ENCODE measurements at regions not wholly inside any gene's neighbourhood (a gene's known extent, or its start where the extent isn't known, plus 50 kb on each side); places are given as distances from the start of the nearest gene placed in this dataset.

DNA sequence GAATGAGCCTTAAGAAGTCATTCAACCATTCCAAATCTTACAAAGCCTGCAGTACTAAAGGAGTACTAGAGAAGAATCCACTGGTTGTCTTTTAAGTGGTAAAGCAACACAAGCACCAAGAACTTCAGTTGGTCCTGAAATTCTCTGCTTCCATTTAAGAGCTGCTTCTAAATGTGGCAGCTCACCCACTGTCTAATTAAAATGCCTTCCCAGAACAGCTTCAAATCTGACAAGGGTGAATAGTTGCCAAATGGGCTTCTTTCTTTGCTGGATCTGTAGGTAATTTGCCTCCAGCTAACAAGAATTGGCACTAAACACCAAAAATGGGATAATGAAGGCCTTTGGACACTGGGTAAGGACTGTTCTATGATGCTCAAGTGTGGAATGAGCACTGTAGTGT, 72.2 kb upstream of the NAP1L1 start:
- intact Hi-C loops (cut with DNase I; ENCODE audit: low total_unique reads), result no loop called here
- TF ChIP-seq, protein P1, sequence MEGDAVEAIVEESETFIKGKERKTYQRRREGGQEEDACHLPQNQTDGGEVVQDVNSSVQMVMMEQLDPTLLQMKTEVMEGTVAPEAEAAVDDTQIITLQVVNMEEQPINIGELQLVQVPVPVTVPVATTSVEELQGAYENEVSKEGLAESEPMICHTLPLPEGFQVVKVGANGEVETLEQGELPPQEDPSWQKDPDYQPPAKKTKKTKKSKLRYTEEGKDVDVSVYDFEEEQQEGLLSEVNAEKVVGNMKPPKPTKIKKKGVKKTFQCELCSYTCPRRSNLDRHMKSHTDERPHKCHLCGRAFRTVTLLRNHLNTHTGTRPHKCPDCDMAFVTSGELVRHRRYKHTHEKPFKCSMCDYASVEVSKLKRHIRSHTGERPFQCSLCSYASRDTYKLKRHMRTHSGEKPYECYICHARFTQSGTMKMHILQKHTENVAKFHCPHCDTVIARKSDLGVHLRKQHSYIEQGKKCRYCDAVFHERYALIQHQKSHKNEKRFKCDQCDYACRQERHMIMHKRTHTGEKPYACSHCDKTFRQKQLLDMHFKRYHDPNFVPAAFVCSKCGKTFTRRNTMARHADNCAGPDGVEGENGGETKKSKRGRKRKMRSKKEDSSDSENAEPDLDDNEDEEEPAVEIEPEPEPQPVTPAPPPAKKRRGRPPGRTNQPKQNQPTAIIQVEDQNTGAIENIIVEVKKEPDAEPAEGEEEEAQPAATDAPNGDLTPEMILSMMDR (IDR thresholded peaks at IDR 0.05), result no peak
- DNase-seq (ENCODE audit: low spot score in 2 of 2), result no peak
- H3K4me3 ChIP-seq (ENCODE audit: low read depth, poor library complexity, severe bottlenecking), result no peak overlapping the region

DNA sequence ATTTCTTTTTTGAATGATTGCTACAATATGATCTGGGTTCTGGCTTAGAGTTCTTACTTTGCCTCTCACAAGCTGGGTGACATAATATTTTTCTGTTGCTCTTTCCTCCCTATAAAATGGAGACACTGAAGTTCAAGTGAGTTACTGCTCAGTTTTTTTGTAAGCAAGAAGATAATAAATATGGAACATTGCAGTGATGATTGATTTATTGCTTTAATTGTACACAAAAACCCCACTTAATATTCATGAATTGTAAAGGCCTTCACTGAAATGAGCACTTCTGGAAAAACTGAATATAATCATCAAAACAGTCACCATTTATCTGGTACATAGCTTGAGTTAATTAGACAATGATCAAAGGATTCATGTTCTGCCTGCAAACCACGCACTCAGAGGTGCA, 71.8 kb upstream of the NAP1L1 start:
- 85 to 86% methylated on average over 1 of the region's 1 CpG for WGBS, 2 donors
- intact Hi-C loops (cut with DNase I; ENCODE audit: low total_unique reads), result no loop called here
- DNase-seq (ENCODE audit: low spot score in 2 of 2), result no peak
- H3K4me3 ChIP-seq (ENCODE audit: low read depth, poor library complexity, severe bottlenecking), result no peak overlapping the region
- TF ChIP-seq, protein P1 (IDR thresholded peaks at IDR 0.05), result no peak
- no peak for TF ChIP-seq POLR2A (IDR thresholded peaks at IDR 0.05)

DNA sequence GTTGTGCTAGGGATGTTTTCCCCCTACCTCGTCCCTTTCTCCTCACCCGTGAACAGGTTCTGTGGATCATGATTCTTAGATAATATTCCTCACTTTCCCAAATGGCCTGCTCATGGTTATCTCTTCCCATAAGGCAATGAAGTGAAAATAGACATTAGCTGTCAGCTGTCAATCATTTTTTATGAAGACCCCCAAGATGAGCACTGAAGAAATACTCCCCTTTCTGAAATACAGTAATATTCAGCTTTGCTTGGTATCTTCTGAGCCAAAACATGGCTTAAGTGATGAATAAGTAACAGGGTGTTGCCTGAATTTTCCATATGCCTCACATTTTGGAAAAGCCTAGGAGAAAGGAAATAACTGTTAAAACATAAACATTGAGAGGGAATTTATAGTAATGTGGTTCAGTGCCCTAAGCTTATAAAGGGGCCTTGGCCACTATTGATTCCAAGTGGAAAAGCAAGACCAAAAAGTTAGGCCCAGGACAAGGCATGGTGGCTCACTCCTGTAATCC, 70.7 kb upstream of the NAP1L1 start:
- TF ChIP-seq POLR2A (IDR thresholded peaks at IDR 0.05), result no peak
- TF ChIP-seq, protein P1 (IDR thresholded peaks at IDR 0.05), result no peak
- intact Hi-C loops (cut with DNase I; ENCODE audit: low total_unique reads), result no loop called here
- DNase-seq (ENCODE audit: low spot score in 2 of 2), result no peak
- H3K4me3 ChIP-seq (ENCODE audit: low read depth, poor library complexity, severe bottlenecking), result no peak overlapping the region
- 96 to 100% methylated on average over 2 of the region's 2 CpGs for WGBS, 2 donors

DNA sequence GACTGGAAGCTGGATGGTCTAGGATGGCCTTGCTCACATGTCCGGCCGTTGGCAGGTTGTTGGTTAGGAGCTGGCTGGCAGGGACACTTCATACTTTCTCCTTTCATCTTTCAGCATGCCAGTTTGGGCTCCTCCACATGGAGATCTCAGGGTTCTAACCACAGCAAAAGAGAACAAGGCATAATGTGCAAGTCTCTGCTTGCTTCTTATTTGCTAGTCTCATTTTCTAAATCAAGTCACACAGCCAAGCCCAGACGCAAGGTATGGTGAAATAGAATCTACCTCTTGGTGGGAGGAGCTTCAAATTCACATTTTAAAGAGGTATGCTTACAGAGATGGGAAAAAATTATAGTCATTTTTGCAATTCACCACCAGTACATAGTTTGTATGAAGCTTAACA, 69.1 kb upstream of the NAP1L1 start:
- no peak for DNase-seq (ENCODE audit: low spot score in 2 of 2)
- no peak overlapping the region for H3K4me3 ChIP-seq (ENCODE audit: low read depth, poor library complexity, severe bottlenecking)
- 64 to 73% methylated on average over 3 of the region's 3 CpGs for WGBS, 2 donors
- TF ChIP-seq, protein P1 (IDR thresholded peaks at IDR 0.05), result no peak
- TF ChIP-seq POLR2A (IDR thresholded peaks at IDR 0.05), result no peak
- intact Hi-C loops (cut with DNase I; ENCODE audit: low total_unique reads), result no loop called here

DNA sequence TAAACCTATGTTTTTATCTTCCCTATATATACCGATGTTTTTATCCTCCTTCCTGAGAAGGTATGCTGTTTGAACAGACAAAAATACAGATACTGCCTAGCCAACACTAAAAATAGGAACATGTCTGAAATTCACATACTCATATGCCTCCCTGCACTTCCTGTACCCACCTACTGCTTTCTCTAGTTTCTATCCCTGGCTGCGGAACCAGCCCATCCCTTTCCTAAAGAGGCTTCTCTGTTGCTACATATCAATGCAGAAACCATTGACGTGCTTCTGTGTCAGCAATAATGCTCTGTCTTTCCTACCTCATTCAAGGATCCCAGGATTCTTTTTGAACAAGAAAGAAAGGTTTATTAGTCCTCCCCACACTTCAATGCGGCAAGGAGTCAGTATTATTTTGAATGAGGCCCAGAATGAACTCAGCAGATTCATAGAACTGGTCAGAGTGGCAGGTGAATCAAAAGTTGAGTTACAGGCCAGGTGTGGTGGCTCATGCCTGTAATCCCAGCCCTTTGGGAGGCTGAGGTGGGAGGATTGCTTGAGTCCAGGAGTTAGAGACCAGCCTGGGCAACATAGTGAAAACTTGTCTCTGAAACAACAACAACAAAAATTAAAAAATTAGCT, 67.8 kb upstream of the NAP1L1 start:
- intact Hi-C loops (cut with DNase I; ENCODE audit: low total_unique reads), result no loop called here
- 66 to 71% methylated on average over 4 of the region's 4 CpGs for WGBS, 2 donors
- H3K4me3 ChIP-seq (ENCODE audit: low read depth, poor library complexity, severe bottlenecking), result no peak overlapping the region
- no peak for TF ChIP-seq POLR2A (IDR thresholded peaks at IDR 0.05)
- TF ChIP-seq, protein P1 (IDR thresholded peaks at IDR 0.05), result no peak
- no peak for DNase-seq (ENCODE audit: low spot score in 2 of 2)

DNA sequence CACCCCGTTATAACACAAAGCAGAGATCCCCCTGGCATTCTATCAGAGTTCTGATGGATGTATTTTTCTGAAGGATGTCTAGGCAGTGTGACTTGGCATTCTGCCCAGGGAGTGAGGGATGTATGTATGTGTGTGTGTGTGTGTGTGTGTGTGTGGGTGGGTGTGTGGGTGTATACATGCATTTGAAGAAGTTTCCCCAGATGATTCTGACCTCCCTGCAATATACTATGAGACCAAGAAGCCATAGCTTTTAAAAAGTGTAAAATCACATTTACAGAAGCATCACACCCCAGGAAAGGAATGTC, 59.7 kb upstream of the NAP1L1 start:
- no peak for DNase-seq (ENCODE audit: low spot score in 2 of 2)
- intact Hi-C loops (cut with DNase I; ENCODE audit: low total_unique reads), result no loop called here
- 10 to 11% methylated on average over 1 of the region's 1 CpG for WGBS, 2 donors

More for the DNA sequence above, 59.7 kb upstream of the NAP1L1 start:
- no peak overlapping the region for H3K4me3 ChIP-seq (ENCODE audit: low read depth, poor library complexity, severe bottlenecking)
- TF ChIP-seq, protein P1 (IDR thresholded peaks at IDR 0.05), result no peak
- no peak for TF ChIP-seq POLR2A (IDR thresholded peaks at IDR 0.05)

All from lower leg skin (tissue), 4 donors.